Thyroid gland (tissue), 4 donors: ENCODE measurements at regions not wholly inside any gene's neighbourhood (a gene's known extent, or its start where the extent isn't known, plus 50 kb on each side); places are given as distances from the start of the nearest gene placed in this dataset.

Source experiments
- CTCF ChIP-seq, 6 experiments: fragments of 200-600 bp in 3 of 6; fragments of 450-650 bp in 3 of 6; sonication (generic) in 3 of 6; IDR thresholded peaks; one replicate each; pipeline ENCODE4 v1.5.1; 2016 to 2019; ENCODE audit warnings: antibody characterized with exemption in 6 of 6, mild to moderate bottlenecking in 2 of 6, inconsistent platforms in 1 of 6, moderate library complexity in 1 of 6
- POLR2A ChIP-seq, 2 donors: fragments of 450-650 bp; IDR thresholded peaks; one replicate each; pipeline ENCODE4 v1.6.1; 2017; ENCODE audit warnings: antibody characterized with exemption in 2 of 2, mild to moderate bottlenecking in 2 of 2, moderate library complexity in 1 of 2

DNA sequence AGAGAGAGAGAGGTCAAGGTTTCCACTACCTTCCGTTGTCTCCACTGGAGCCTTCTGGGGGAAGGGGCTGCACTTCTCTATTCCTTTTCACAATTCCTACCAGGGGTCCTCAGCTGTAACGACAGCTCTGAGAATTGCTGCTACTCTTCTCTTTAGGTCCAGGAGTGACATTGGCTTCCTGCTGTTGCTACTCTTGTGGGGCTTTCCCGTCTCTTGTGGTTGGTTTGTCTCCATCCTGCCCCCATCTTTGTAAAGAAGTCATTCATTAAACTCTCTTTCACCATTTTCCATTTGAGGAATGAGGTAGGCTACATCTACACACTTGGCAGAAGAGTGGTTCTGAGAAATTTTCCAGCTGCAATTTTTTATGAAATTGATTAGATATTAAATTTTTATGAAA, 238.8 kb upstream of the LYZL1 start:
- no peak for TF ChIP-seq CTCF (IDR thresholded peaks at IDR 0.05)
- TF ChIP-seq POLR2A (IDR thresholded peaks at IDR 0.05), result no peak
